Tibial artery (tissue), 4 donors: ENCODE measurements at regions not wholly inside any gene's neighbourhood (a gene's known extent, or its start where the extent isn't known, plus 50 kb on each side); places are given as distances from the start of the nearest gene placed in this dataset.

ENCODE experiments used
- DNase-seq, 2 donors: peaks; one replicate each; pipeline ENCODE4 v3.0.0-alpha.2; 2019
- H3K27ac ChIP-seq, 2 donors: fragments of 200-600 bp; sonication (generic) in 1 of 2; 1 replicate in 1 of 2; 2 replicates in 1 of 2; pipeline ENCODE4 v1.5.1; 2018 to 2019; ENCODE audit warnings: mild to moderate bottlenecking in 1 of 2
- H3K27me3 ChIP-seq, 2 donors: fragments of 200-600 bp; sonication (generic) in 1 of 2; one replicate each; pipeline versions ENCODE4 v1.5.1 to v1.6.0; 2016 to 2019
- H3K36me3 ChIP-seq, 3 donors: fragments of 200-600 bp; sonication (generic) in 2 of 3; one replicate each; pipeline ENCODE4 v1.5.1; 2016 to 2019; ENCODE audit warnings: mild to moderate bottlenecking in 2 of 3
- H3K4me1 ChIP-seq, 4 donors: fragments of 200-600 bp; sonication (generic) in 2 of 4; 1 replicate in 3 of 4; 2 replicates in 1 of 4; pipeline ENCODE4 v1.5.1; 2016 to 2019
- H3K4me3 ChIP-seq, 2 donors: fragments of 200-600 bp; sonication (generic) in 1 of 2; 1 replicate in 1 of 2; 2 replicates in 1 of 2; pipeline ENCODE4 v1.5.1; 2018 to 2019; ENCODE audit warnings: mild to moderate bottlenecking in 2 of 2
- H3K9me3 ChIP-seq, 3 donors: fragments of 200-600 bp; sonication (generic) in 1 of 3; one replicate each; pipeline ENCODE4 v1.5.1; 2016 to 2019
- CTCF ChIP-seq, 2 experiments: fragments of 200-600 bp in 1 of 2; fragments of 450-650 bp in 1 of 2; IDR thresholded peaks; one replicate each; pipeline ENCODE4 v1.5.1; 2017 to 2019; ENCODE audit warnings: antibody characterized with exemption in 2 of 2, mild to moderate bottlenecking in 1 of 2, moderate library complexity in 1 of 2
- intact Hi-C: fragments of 100-400 bp; cut with DNase I; formaldehyde crosslinking; loops from one replicate; pipeline ENCODE4 v1.15.0; 2023; ENCODE audit warnings: low total_unique reads

GRCh38 chr6:106735828-106736227 is 106.5 kb downstream of the QRSL1 start:
- H3K27me3 ChIP-seq = no peaks in the 10 kb centered on the region
- no peak for TF ChIP-seq CTCF (IDR thresholded peaks at IDR 0.05)
- no peaks in the 10 kb centered on the region for H3K9me3 ChIP-seq
- no peak for DNase-seq
- H3K4me3 ChIP-seq = no peak overlapping the region
- no peak overlapping the region for H3K27ac ChIP-seq
- peaks cover 0 to 23% (median 8%) of the 10 kb centered on the region in 4 donors for H3K4me1 ChIP-seq
- intact Hi-C loops = no loop called here
- H3K36me3 ChIP-seq = no peaks in the 10 kb centered on the region

GRCh38 chr6:106735136-106735633 is 105.8 kb downstream of the QRSL1 start:
- peaks cover 0 to 26% (median 10%) of the 10 kb centered on the region in 4 donors for H3K4me1 ChIP-seq
- H3K9me3 ChIP-seq = no peaks in the 10 kb centered on the region
- TF ChIP-seq CTCF (IDR thresholded peaks at IDR 0.05) = no peak
- intact Hi-C loops = no loop called here
- DNase-seq = no peak
- no peak overlapping the region for H3K27ac ChIP-seq
- H3K36me3 ChIP-seq = no peaks in the 10 kb centered on the region
- H3K4me3 ChIP-seq = no peak overlapping the region
- no peaks in the 10 kb centered on the region for H3K27me3 ChIP-seq

GRCh38 chr6:106733386-106733785 is 104.0 kb downstream of the QRSL1 start:
- intact Hi-C loops = no loop called here
- Histone ChIP-seq H3K27me3 (no peaks in the 10 kb centered on the region), H3K4me3 (no peak overlapping the region), H3K4me1 (peaks cover 0 to 14% (median 6%) of the 10 kb centered on the region in 4 donors), H3K36me3 (no peaks in the 10 kb centered on the region), H3K27ac (no peak overlapping the region), H3K9me3 (no peaks in the 10 kb centered on the region)
- no peak for TF ChIP-seq CTCF (IDR thresholded peaks at IDR 0.05)
- no peak for DNase-seq

- intact Hi-C loops = no loop called here
These were observed 103.1 kb downstream of the QRSL1 start for GRCh38 chr6:106732376-106732940.

GRCh38 chr6:106731843-106732160 is 102.4 kb downstream of the QRSL1 start:
- H3K9me3 ChIP-seq = no peaks in the 10 kb centered on the region
- no peak for DNase-seq
- H3K27ac ChIP-seq = no peak overlapping the region
- no peak for TF ChIP-seq CTCF (IDR thresholded peaks at IDR 0.05)
- peaks cover 0 to 17% (median 8%) of the 10 kb centered on the region in 4 donors for H3K4me1 ChIP-seq
- no peaks in the 10 kb centered on the region for H3K36me3 ChIP-seq
- H3K4me3 ChIP-seq = no peak overlapping the region
- intact Hi-C loops = no loop called here
- no peaks in the 10 kb centered on the region for H3K27me3 ChIP-seq

More at GRCh38 chr6:106732376-106732940, 103.1 kb downstream of the QRSL1 start:
- no peak for TF ChIP-seq CTCF (IDR thresholded peaks at IDR 0.05)
- H3K27me3 ChIP-seq = no peaks in the 10 kb centered on the region
- no peak overlapping the region for H3K4me3 ChIP-seq
- H3K4me1 ChIP-seq = peaks cover 0 to 15% (median 7%) of the 10 kb centered on the region in 4 donors
- DNase-seq = no peak
- H3K27ac ChIP-seq = no peak overlapping the region
- no peaks in the 10 kb centered on the region for H3K36me3 ChIP-seq
- H3K9me3 ChIP-seq = no peaks in the 10 kb centered on the region
